Body of pancreas (tissue), 4 donors: ENCODE measurements at regions not wholly inside any gene's neighbourhood (a gene's known extent, or its start where the extent isn't known, plus 50 kb on each side); places are given as distances from the start of the nearest gene placed in this dataset.

Experiments
- ATAC-seq: fragments of 150-250 bp; one replicate; pipeline ENCODE4 v1.9.1; 2016
- DNase-seq, 4 donors: peaks; one replicate each; pipeline ENCODE4 v3.0.0-alpha.2; 2019
- H3K27ac ChIP-seq, 4 donors: fragments of 200-600 bp; sonication (generic); 1 replicate in 3 of 4; 2 replicates in 1 of 4; pipeline versions ENCODE4 v1.5.1 to v1.6.1; 2016 to 2019; ENCODE audit warnings: mild to moderate bottlenecking in 1 of 4, mixed read lengths in 1 of 4, moderate library complexity in 1 of 4
- H3K27me3 ChIP-seq, 2 donors: fragments of 200-600 bp; sonication (generic); one replicate each; pipeline ENCODE4 v1.6.0; 2016; ENCODE audit warnings: mild to moderate bottlenecking in 1 of 2
- H3K36me3 ChIP-seq, 2 donors: fragments of 200-600 bp; sonication (generic); replicated peaks in 1 of 2; 2 replicates each; pipeline ENCODE4 v1.5.1; 2016; ENCODE audit warnings: low read depth in 2 of 2; ENCODE audit not compliant: insufficient read depth in 1 of 2
- H3K4me1 ChIP-seq: fragments of 200-600 bp; sonication (generic); one replicate; pipeline ENCODE4 v1.6.0; 2016
- H3K4me3 ChIP-seq, 2 donors: fragments of 200-600 bp; sonication (generic); 1 replicate in 1 of 2; 2 replicates in 1 of 2; pipeline ENCODE4 v1.5.1; 2016 to 2019
- H3K9me3 ChIP-seq, 3 donors: fragments of 200-600 bp; sonication (generic); 1 replicate in 2 of 3; 2 replicates in 1 of 3; pipeline ENCODE4 v1.5.1; 2016
- CTCF ChIP-seq, 7 experiments: fragments of 450-650 bp in 4 of 7; fragments of 200-600 bp in 3 of 7; sonication (generic) in 3 of 7; IDR thresholded peaks; one replicate each; pipeline ENCODE4 v1.5.1; 2016 to 2019; ENCODE audit warnings: antibody characterized with exemption in 7 of 7
- POLR2A ChIP-seq, 3 donors: fragments of 450-650 bp; IDR thresholded peaks; one replicate each; pipeline ENCODE4 v1.6.1; 2016; ENCODE audit warnings: antibody characterized with exemption in 3 of 3, mild to moderate bottlenecking in 2 of 3
- WGBS, 2 donors: methylation state at CpG; one replicate each; pipeline ENCODE4 v1.1.5; 2017; 5-methylcytosine and 5-hydroxymethylcytosine counted together
- intact Hi-C: fragments of 100-400 bp; cut with DNase I; formaldehyde crosslinking; loops from one replicate; pipeline ENCODE4 v1.15.1; 2023

- WGBS, 2 donors = 72 to 77% methylated on average over 4 of the region's 4 CpGs
- Histone ChIP-seq H3K4me1 (peaks cover 9% of the 10 kb centered on the region), H3K9me3 (no peaks in the 10 kb centered on the region), H3K36me3 (no peaks in the 10 kb centered on the region), H3K27me3 (no peaks in the 10 kb centered on the region), H3K4me3 (no peak overlapping the region), H3K27ac (peak overlapping the region in 1 of 4 donors; percentile 50)
- TF ChIP-seq CTCF (IDR thresholded peaks at IDR 0.05) = no peak
- no peak for TF ChIP-seq POLR2A (IDR thresholded peaks at IDR 0.05)
- no peak for DNase-seq
- intact Hi-C loops = no loop called here
- ATAC-seq = no peak
Measured at GRCh38 chr6:139763468-139764210, 389.2 kb upstream of the CITED2 start.

GRCh38 chr6:139762587-139763031 lies 388.2 kb upstream of the CITED2 start:
- Histone ChIP-seq H3K4me1 (peaks cover 9% of the 10 kb centered on the region), H3K36me3 (no peaks in the 10 kb centered on the region), H3K4me3 (no peak overlapping the region), H3K27ac (no peak overlapping the region), H3K27me3 (no peaks in the 10 kb centered on the region), H3K9me3 (no peaks in the 10 kb centered on the region)
- WGBS, 2 donors = 48 to 62% methylated on average over 4 of the region's 4 CpGs
- DNase-seq (peak in 1 of 4 donors; percentile 39), ATAC-seq (no peak)
- intact Hi-C loops = no loop called here
- no peak for TF ChIP-seq CTCF (IDR thresholded peaks at IDR 0.05)
- no peak for TF ChIP-seq POLR2A (IDR thresholded peaks at IDR 0.05)

GRCh38 chr6:139760128-139760527 lies 385.7 kb upstream of the CITED2 start:
- H3K27me3 ChIP-seq = no peaks in the 10 kb centered on the region
- H3K4me1 ChIP-seq = peaks cover 8% of the 10 kb centered on the region
- ATAC-seq (no peak), DNase-seq (no peak)
- TF ChIP-seq POLR2A (IDR thresholded peaks at IDR 0.05) (no peak), CTCF (IDR thresholded peaks at IDR 0.05) (no peak)
- intact Hi-C loops = no loop called here
- H3K36me3 ChIP-seq = no peaks in the 10 kb centered on the region
- H3K4me3 ChIP-seq = no peak overlapping the region
- H3K27ac ChIP-seq = no peak overlapping the region
- H3K9me3 ChIP-seq = no peaks in the 10 kb centered on the region
- WGBS, 2 donors = 77 to 83% methylated on average over 3 of the region's 3 CpGs

- H3K9me3 ChIP-seq = no peaks in the 10 kb centered on the region
- peaks cover 13% of the 10 kb centered on the region for H3K4me1 ChIP-seq
- TF ChIP-seq CTCF (IDR thresholded peaks at IDR 0.05) (no peak), POLR2A (IDR thresholded peaks at IDR 0.05) (no peak)
Measured at GRCh38 chr6:139759086-139759485, 384.6 kb upstream of the CITED2 start.

GRCh38 chr6:139758209-139758611 lies 383.8 kb upstream of the CITED2 start:
- TF ChIP-seq CTCF (IDR thresholded peaks at IDR 0.05) (no peak), POLR2A (IDR thresholded peaks at IDR 0.05) (no peak)
- no peaks in the 10 kb centered on the region for H3K36me3 ChIP-seq
- ATAC-seq = no peak
- no peak for DNase-seq
- no peak overlapping the region for H3K4me3 ChIP-seq
- WGBS, 2 donors = 48 to 69% methylated on average over 3 of the region's 3 CpGs
- H3K9me3 ChIP-seq = no peaks in the 10 kb centered on the region
- intact Hi-C loops = no loop called here
- H3K27ac ChIP-seq = no peak overlapping the region
- no peaks in the 10 kb centered on the region for H3K27me3 ChIP-seq
- H3K4me1 ChIP-seq = peaks cover 13% of the 10 kb centered on the region

More at GRCh38 chr6:139759086-139759485, 384.6 kb upstream of the CITED2 start:
- Histone ChIP-seq H3K4me3 (no peak overlapping the region), H3K36me3 (no peaks in the 10 kb centered on the region), H3K27ac (no peak overlapping the region), H3K27me3 (no peaks in the 10 kb centered on the region)
- DNase-seq (no peak), ATAC-seq (no peak)
- intact Hi-C loops = no loop called here
- WGBS, 2 donors = 90 to 99% methylated on average over 2 of the region's 2 CpGs
